Endodermal cell (in vitro differentiated cells): ENCODE measurements at regions not wholly inside any gene's neighbourhood (a gene's known extent, or its start where the extent isn't known, plus 50 kb on each side); places are given as distances from the start of the nearest gene placed in this dataset.
"Not testable (repeated sequence)": the region's sequence is repeated elsewhere in the genome, so short reads cannot be mapped to it uniquely, and the experiment has no call there.

ENCODE experiments used
- DNase-seq: peaks from one replicate; pipeline ENCODE4 v3.0.0-alpha.2; 2017
- H3K27ac ChIP-seq: 2 replicates; pipeline ENCODE4 v1.5.1; 2013; ENCODE audit warnings: mild to moderate bottlenecking, low read depth, low read length, moderate library complexity
- H3K27me3 ChIP-seq: 2 replicates; pipeline ENCODE4 v1.6.1; 2013; ENCODE audit warnings: mild to moderate bottlenecking, low read length, moderate library complexity; ENCODE audit not compliant: insufficient read depth, control insufficient read depth, poor library complexity, severe bottlenecking
- H3K36me3 ChIP-seq: 2 replicates; pipeline ENCODE4 v1.7.0; 2013; ENCODE audit warnings: mild to moderate bottlenecking, low read length, moderate library complexity; ENCODE audit not compliant: control insufficient read depth, insufficient read depth
- H3K4me1 ChIP-seq: one replicate; pipeline ENCODE4 v1.7.0; 2013; ENCODE audit warnings: low read length; ENCODE audit not compliant: control insufficient read depth, insufficient read depth
- H3K4me3 ChIP-seq: 2 replicates; pipeline ENCODE4 v1.5.1; 2013; ENCODE audit warnings: mild to moderate bottlenecking, low read length, moderate library complexity
- H3K9ac ChIP-seq: 2 replicates; pipeline ENCODE4 v1.6.1; 2013; ENCODE audit warnings: mild to moderate bottlenecking, low read length, moderate library complexity; ENCODE audit not compliant: poor library complexity, severe bottlenecking; ENCODE audit errors: extremely low read depth
- H3K9me3 ChIP-seq: 2 replicates; pipeline ENCODE4 v1.6.1; 2013; ENCODE audit warnings: mild to moderate bottlenecking, low read length, moderate library complexity; ENCODE audit not compliant: control insufficient read depth
- H3K27ac Mint-ChIP-seq: 2 replicates; pipeline ENCODE4 v1.8.0; 2020; ENCODE audit warnings: mixed read lengths
- H3K27me3 Mint-ChIP-seq: 2 replicates; pipeline ENCODE4 v1.8.0; 2021; ENCODE audit warnings: mild to moderate bottlenecking, mixed read lengths; ENCODE audit not compliant: insufficient read depth
- H3K36me3 Mint-ChIP-seq: 2 replicates; pipeline ENCODE4 v1.8.0; 2020; ENCODE audit warnings: low read depth, mixed read lengths
- H3K4me1 Mint-ChIP-seq: 2 replicates; pipeline ENCODE4 v1.8.0; 2020; ENCODE audit warnings: mixed read lengths
- H3K4me3 Mint-ChIP-seq: 2 replicates; pipeline ENCODE4 v1.8.0; 2020; ENCODE audit warnings: mild to moderate bottlenecking, moderate library complexity, mixed read lengths
- H3K9me3 Mint-ChIP-seq: 2 replicates; pipeline ENCODE4 v1.8.0; 2020; ENCODE audit warnings: mild to moderate bottlenecking, mixed read lengths
- CTCF ChIP-seq: fragments of 200-600 bp; sonication (generic); conservative IDR thresholded peaks from 2 replicates; pipeline ENCODE4 v1.5.0; 2021; ENCODE audit warnings: antibody characterized with exemption, mild to moderate bottlenecking
- WGBS, 2 experiments: methylation state at CpG; one replicate each; pipeline versions ENCODE4 v1.1.5 to v1.1.7; 2013; ENCODE audit warnings: missing lambda C conversion rate in 2 of 2, mixed read lengths in 1 of 2; ENCODE audit not compliant: insufficient coverage in 1 of 2, insufficient read length in 1 of 2; 5-methylcytosine and 5-hydroxymethylcytosine counted together

DNA sequence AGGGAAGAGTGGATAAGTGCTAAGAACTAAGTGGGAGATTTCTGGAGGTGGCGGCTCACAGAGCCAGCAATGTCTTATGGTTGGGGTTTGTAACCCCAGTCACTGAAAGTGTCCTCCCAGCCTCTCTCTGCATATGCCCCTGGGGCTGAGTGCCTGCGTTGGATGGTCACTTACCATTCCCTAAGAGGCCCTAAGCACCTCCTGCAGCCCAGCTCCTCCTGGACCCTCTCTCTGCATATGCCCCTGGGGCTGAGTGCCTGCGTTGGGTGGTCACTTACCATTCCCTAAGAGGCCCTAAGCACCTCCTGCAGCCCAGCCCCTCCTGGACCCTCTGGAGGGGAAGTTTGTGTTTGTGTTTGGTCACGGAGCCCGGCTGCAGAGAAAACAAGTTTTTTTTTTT lies 425.8 kb downstream of the TMEM121 start:
- 63 to 74% methylated on average over 2 to 5 of the region's 5 CpGs for WGBS, 2 experiments
- TF ChIP-seq CTCF, result no peak
- Histone ChIP-seq H3K36me3 (no peaks in the 10 kb centered on the region), H3K4me3 (no peak overlapping the region), H3K27ac (no peak overlapping the region), H3K9me3 (peaks cover 36% of the 10 kb centered on the region), H3K4me1 (no peaks in the 10 kb centered on the region), H3K9ac (no peak overlapping the region), H3K27me3 (no peaks in the 10 kb centered on the region)
- H3K36me3 Mint-ChIP-seq, result no peaks in the 10 kb centered on the region
- H3K27ac Mint-ChIP-seq, result no peak overlapping the region
- peaks cover 87% of the 10 kb centered on the region for H3K9me3 Mint-ChIP-seq
- no peak overlapping the region for H3K4me3 Mint-ChIP-seq
- no peak for DNase-seq
- no peaks in the 10 kb centered on the region for H3K27me3 Mint-ChIP-seq
- H3K4me1 Mint-ChIP-seq, result no peaks in the 10 kb centered on the region

GRCh38 chr14:105952826-105953225 lies 426.4 kb downstream of the TMEM121 start:
- H3K36me3 Mint-ChIP-seq, result no peaks in the 10 kb centered on the region
- Histone ChIP-seq H3K4me1 (no peaks in the 10 kb centered on the region), H3K27me3 (no peaks in the 10 kb centered on the region), H3K4me3 (no peak overlapping the region), H3K36me3 (no peaks in the 10 kb centered on the region), H3K9ac (no peak overlapping the region), H3K27ac (no peak overlapping the region), H3K9me3 (peaks cover 36% of the 10 kb centered on the region)
- H3K27ac Mint-ChIP-seq, result no peak overlapping the region
- H3K4me3 Mint-ChIP-seq, result no peak overlapping the region
- no peak for TF ChIP-seq CTCF
- H3K4me1 Mint-ChIP-seq, result no peaks in the 10 kb centered on the region
- WGBS, 2 experiments, result 67% methylated on average over 1 of the region's 1 CpG; no CpG with 5 or more reads in 1 of the 2 experiments
- peaks cover 87% of the 10 kb centered on the region for H3K9me3 Mint-ChIP-seq
- H3K27me3 Mint-ChIP-seq, result no peaks in the 10 kb centered on the region
- no peak for DNase-seq

DNA sequence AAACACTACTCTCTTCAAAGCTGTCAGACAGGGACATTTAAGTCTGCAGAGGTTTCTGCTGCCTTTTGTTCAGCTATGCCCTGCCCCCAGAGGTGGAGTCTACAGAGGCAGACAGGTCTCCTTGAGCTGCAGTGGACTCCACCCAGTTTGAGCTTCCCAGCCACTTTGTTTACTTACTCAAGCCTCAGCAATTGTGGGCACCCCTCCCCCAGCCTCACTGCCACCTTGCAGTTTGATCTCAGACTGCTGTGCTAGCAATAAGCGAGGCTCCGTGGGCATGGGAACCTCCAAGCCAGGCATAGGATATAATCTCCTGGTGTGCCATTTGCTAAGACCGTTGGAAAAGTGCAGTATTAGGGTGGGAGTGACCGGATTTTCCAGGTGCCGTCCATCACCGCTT lies 435.2 kb downstream of the TMEM121 start:
- H3K4me1 Mint-ChIP-seq, DNase-seq, H3K4me1 ChIP-seq, H3K27me3 ChIP-seq, H3K4me3 Mint-ChIP-seq, H3K36me3 Mint-ChIP-seq, H3K9me3 ChIP-seq, H3K4me3 ChIP-seq, H3K27ac ChIP-seq, H3K27me3 Mint-ChIP-seq, H3K27ac Mint-ChIP-seq, H3K36me3 ChIP-seq, H3K9ac ChIP-seq: not testable (repeated sequence)
- WGBS, 2 experiments, result 76 to 80% methylated on average over 1 to 6 of the region's 6 CpGs
- H3K9me3 Mint-ChIP-seq, result peaks cover 95% of the 10 kb centered on the region

GRCh38 chr14:105962532-105962931 lies 436.1 kb downstream of the TMEM121 start:
- Mint-ChIP-seq H3K9me3 (peaks cover 97% of the 10 kb centered on the region), H3K36me3 (peaks cover 2% of the 10 kb centered on the region), H3K4me3 (no peak overlapping the region), H3K4me1 (no peaks in the 10 kb centered on the region), H3K27ac (no peak overlapping the region), H3K27me3 (no peaks in the 10 kb centered on the region)
- DNase-seq, result no peak
- Histone ChIP-seq H3K27ac (no peak overlapping the region), H3K36me3 (no peaks in the 10 kb centered on the region), H3K4me1 (no peaks in the 10 kb centered on the region), H3K27me3 (no peaks in the 10 kb centered on the region), H3K9me3 (peaks cover 15% of the 10 kb centered on the region), H3K9ac (no peak overlapping the region), H3K4me3 (no peak overlapping the region)
- no peak for TF ChIP-seq CTCF
- 72% methylated on average over 3 of the region's 3 CpGs; no CpG with 5 or more reads in 1 of the 2 experiments for WGBS, 2 experiments
